ENCODE measurements at regions not wholly inside any gene's neighbourhood (a gene's known extent, or its start where the extent isn't known, plus 50 kb on each side); places are given as distances from the start of the nearest gene placed in this dataset.

DNA sequence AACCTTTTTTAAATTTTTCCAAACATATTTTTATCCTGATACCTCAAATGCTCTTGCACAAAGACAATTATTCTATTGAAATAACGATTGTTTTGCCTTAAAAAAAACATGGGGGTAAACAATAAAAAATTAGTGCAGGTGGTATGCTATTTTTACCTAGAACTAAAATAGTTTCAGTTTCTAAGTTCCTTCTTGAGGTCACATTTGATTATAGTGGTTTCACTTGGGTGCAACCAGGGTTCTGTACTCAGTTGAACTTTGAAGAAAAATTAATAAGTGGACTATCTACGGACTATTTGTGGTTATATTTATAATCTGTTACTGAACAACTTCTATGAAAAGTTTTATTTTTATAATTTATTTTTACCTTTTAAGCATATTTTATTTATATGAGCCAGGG, 387.1 kb upstream of the IZUMO3 start:
- no peak for TF ChIP-seq BHLHE40 (IDR thresholded peaks at IDR 0.05; ENCODE audit: borderline replicate concordance)
- no peak for TF ChIP-seq HDGF (IDR thresholded peaks at IDR 0.05; ENCODE audit: borderline replicate concordance)
- TF ChIP-seq NFRKB (IDR thresholded peaks at IDR 0.05) = no peak
- no peak for TF ChIP-seq FOXM1 (IDR thresholded peaks at IDR 0.05; ENCODE audit: borderline replicate concordance)
- TF ChIP-seq SP1 (IDR thresholded peaks at IDR 0.05) = no peak
- TF ChIP-seq FOXK2 (IDR thresholded peaks at IDR 0.05) = no peak
- no peak for TF ChIP-seq CTBP1 (IDR thresholded peaks at IDR 0.05; ENCODE audit: borderline replicate concordance)
- POLR2A ChIA-PET = no interaction called here
- no peak for DNase-seq (ENCODE audit: extremely low spot score)
- CTCF ChIA-PET = no interaction called here

GRCh38 chr9:24931894-24932293, 386.2 kb upstream of the IZUMO3 start:
- ChIA-PET CTCF (no interaction called here), POLR2A (no interaction called here)
- TF ChIP-seq, protein P1, sequence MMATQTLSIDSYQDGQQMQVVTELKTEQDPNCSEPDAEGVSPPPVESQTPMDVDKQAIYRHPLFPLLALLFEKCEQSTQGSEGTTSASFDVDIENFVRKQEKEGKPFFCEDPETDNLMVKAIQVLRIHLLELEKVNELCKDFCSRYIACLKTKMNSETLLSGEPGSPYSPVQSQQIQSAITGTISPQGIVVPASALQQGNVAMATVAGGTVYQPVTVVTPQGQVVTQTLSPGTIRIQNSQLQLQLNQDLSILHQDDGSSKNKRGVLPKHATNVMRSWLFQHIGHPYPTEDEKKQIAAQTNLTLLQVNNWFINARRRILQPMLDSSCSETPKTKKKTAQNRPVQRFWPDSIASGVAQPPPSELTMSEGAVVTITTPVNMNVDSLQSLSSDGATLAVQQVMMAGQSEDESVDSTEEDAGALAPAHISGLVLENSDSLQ (IDR thresholded peaks at IDR 0.05) = no peak
- TF ChIP-seq SP1 (IDR thresholded peaks at IDR 0.05) = no peak
- TF ChIP-seq FOXM1 (IDR thresholded peaks at IDR 0.05; ENCODE audit: borderline replicate concordance) = no peak
- TF ChIP-seq ZNF384 (IDR thresholded peaks at IDR 0.05) = no peak
- TF ChIP-seq TARDBP (IDR thresholded peaks at IDR 0.05) = no peak
- no peak for TF ChIP-seq L3MBTL2 (conservative IDR thresholded peaks at IDR 0.05)
- no peak for TF ChIP-seq ARNT (IDR thresholded peaks at IDR 0.05)
- no peak for TF ChIP-seq LEF1 (IDR thresholded peaks at IDR 0.05; ENCODE audit: borderline replicate concordance)
- TF ChIP-seq CTBP1 (IDR thresholded peaks at IDR 0.05; ENCODE audit: borderline replicate concordance) = no peak
- no peak for TF ChIP-seq FOXK2 (IDR thresholded peaks at IDR 0.05)
- no peak for TF ChIP-seq FOXA1 (IDR thresholded peaks at IDR 0.05)
- no peak for TF ChIP-seq BHLHE40 (IDR thresholded peaks at IDR 0.05; ENCODE audit: borderline replicate concordance)
- TF ChIP-seq HDGF (IDR thresholded peaks at IDR 0.05; ENCODE audit: borderline replicate concordance) = no peak
- no peak for TF ChIP-seq NFRKB (IDR thresholded peaks at IDR 0.05)
- TF ChIP-seq ELF4 (IDR thresholded peaks at IDR 0.05) = no peak
- no peak for TF ChIP-seq SUZ12 (IDR thresholded peaks at IDR 0.05)
- DNase-seq (ENCODE audit: extremely low spot score) = no peak

DNA sequence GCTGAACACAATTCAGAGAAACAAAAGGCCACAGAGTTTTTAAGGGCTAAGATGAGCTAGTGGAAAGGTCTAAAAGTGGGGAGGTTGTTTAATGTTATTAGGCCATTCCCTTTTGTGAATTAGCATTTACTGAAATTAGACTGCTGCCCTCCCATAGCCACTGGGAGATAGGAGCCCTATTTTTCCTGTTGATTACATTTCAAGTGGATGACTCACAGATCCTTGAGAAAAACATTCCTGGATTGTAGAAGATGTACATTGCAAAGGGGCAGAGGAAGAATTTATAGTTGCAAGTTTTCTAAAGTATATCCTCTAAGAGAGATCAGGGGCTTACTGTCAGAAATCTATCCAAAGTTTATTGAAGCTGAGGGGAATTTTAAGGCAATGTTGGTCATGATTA, 367.1 kb upstream of the IZUMO3 start:
- ChIA-PET POLR2A (no interaction called here), CTCF (no interaction called here)
- no peak for TF ChIP-seq L3MBTL2 (conservative IDR thresholded peaks at IDR 0.05)
- no peak for TF ChIP-seq FOXM1 (IDR thresholded peaks at IDR 0.05; ENCODE audit: borderline replicate concordance)
- no peak for TF ChIP-seq CTBP1 (IDR thresholded peaks at IDR 0.05; ENCODE audit: borderline replicate concordance)
- no peak for TF ChIP-seq BHLHE40 (IDR thresholded peaks at IDR 0.05; ENCODE audit: borderline replicate concordance)
- no peak for TF ChIP-seq ARNT (IDR thresholded peaks at IDR 0.05)
- TF ChIP-seq TARDBP (IDR thresholded peaks at IDR 0.05) = no peak
- TF ChIP-seq ELF4 (IDR thresholded peaks at IDR 0.05) = no peak
- TF ChIP-seq LEF1 (IDR thresholded peaks at IDR 0.05; ENCODE audit: borderline replicate concordance) = no peak
- TF ChIP-seq SP1 (IDR thresholded peaks at IDR 0.05) = no peak
- TF ChIP-seq FOXK2 (IDR thresholded peaks at IDR 0.05) = no peak
- no peak for TF ChIP-seq ZNF384 (IDR thresholded peaks at IDR 0.05)
- TF ChIP-seq, protein P1 (IDR thresholded peaks at IDR 0.05) = no peak
- no peak for TF ChIP-seq SUZ12 (IDR thresholded peaks at IDR 0.05)
- TF ChIP-seq HDGF (IDR thresholded peaks at IDR 0.05; ENCODE audit: borderline replicate concordance) = no peak
- no peak for TF ChIP-seq FOXA1 (IDR thresholded peaks at IDR 0.05)
- DNase-seq (ENCODE audit: extremely low spot score) = no peak

GRCh38 chr9:24901319-24901718, 355.6 kb upstream of the IZUMO3 start:
- DNase-seq (ENCODE audit: extremely low spot score) = no peak
- ChIA-PET CTCF (no interaction called here), POLR2A (no interaction called here)
- TF ChIP-seq ARNT (IDR thresholded peaks at IDR 0.05) (no peak), HDGF (IDR thresholded peaks at IDR 0.05; ENCODE audit: borderline replicate concordance) (no peak), ZNF384 (IDR thresholded peaks at IDR 0.05) (no peak), FOXK2 (IDR thresholded peaks at IDR 0.05) (no peak), CTBP1 (IDR thresholded peaks at IDR 0.05; ENCODE audit: borderline replicate concordance) (no peak), L3MBTL2 (conservative IDR thresholded peaks at IDR 0.05) (no peak)
- TF ChIP-seq, protein P1 (IDR thresholded peaks at IDR 0.05) = no peak

- DNase-seq (ENCODE audit: extremely low spot score) = no peak
- CTCF ChIA-PET = no interaction called here
Observed at GRCh38 chr9:24900179-24900578, 354.5 kb upstream of the IZUMO3 start.

More at GRCh38 chr9:24900179-24900578, 354.5 kb upstream of the IZUMO3 start:
- TF ChIP-seq ZNF384 (IDR thresholded peaks at IDR 0.05) (no peak), FOXM1 (IDR thresholded peaks at IDR 0.05; ENCODE audit: borderline replicate concordance) (no peak), FOXA1 (IDR thresholded peaks at IDR 0.05) (no peak), SUZ12 (IDR thresholded peaks at IDR 0.05) (no peak), NFRKB (IDR thresholded peaks at IDR 0.05) (no peak), ELF4 (IDR thresholded peaks at IDR 0.05) (no peak), FOXK2 (IDR thresholded peaks at IDR 0.05) (no peak), SP1 (IDR thresholded peaks at IDR 0.05) (no peak), L3MBTL2 (conservative IDR thresholded peaks at IDR 0.05) (no peak), BHLHE40 (IDR thresholded peaks at IDR 0.05; ENCODE audit: borderline replicate concordance) (no peak), ARNT (IDR thresholded peaks at IDR 0.05) (no peak)
- TF ChIP-seq, protein P1 (IDR thresholded peaks at IDR 0.05) = no peak
- POLR2A ChIA-PET = no interaction called here

Data from HEK293T (cell line).